ENCODE measurements at regions not wholly inside any gene's neighbourhood (a gene's known extent, or its start where the extent isn't known, plus 50 kb on each side); places are given as distances from the start of the nearest gene placed in this dataset.
A peak's percentile ranks its signal among the peaks of the same experiment; 100 is the strongest.

DNA sequence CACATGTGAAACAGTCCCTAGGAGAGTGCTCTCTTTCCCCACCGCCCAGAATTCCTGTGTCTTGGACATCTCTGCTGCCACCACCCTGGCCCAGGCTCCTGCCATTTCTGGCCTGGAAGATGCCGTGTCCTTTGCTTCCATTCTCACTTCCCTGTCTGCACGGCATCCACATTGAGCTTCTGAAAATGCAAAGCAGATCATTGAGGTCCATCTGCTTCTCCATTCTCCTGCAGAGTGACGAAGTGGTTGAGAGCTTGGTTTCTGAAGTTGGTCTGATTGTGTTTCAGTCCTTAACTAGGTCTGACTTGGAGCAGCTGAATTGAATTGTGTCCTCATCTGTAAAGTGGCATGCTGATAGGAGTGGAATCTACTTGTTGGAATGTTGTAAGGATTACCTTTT is 98.7 kb upstream of the MGAT5 start:
- SMC1A ChIA-PET (ENCODE audit: uncharacterized antibody, unreplicated experiment), result interaction anchor here (0.6 to 4.0 kb wide), 12 partner anchors 9 to 227 kb away, joined by 3 to 20 read pairs (median 4); no protein-coding TSS in a partner anchor
- BruUV-seq (replicated peaks), result no TSS peak
- peaks cover 77% of the 10 kb centered on the region for H3K79me2 ChIP-seq (ENCODE audit: control insufficient read depth, insufficient read depth, low read length)

DNA sequence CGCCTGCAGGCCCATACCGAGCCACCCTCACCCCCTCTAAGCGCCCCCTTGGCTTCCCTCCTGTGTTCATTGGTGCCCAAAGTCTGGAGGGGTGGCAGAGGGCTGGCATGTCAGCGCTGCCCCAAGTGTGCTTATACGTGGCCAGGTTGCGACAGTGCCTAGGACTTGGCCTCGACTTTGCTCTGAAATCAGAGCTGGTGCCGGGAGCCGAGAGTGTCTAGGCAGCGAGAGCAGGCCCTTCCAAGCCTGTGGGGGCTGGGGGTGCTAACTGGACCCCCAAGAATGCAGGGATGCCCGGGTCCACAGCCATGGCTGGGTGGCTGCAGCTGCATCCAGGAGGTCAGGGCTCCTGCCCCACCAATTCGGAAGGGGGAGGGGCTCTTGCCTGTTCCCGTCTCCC is 95.6 kb upstream of the MGAT5 start:
- no peak overlapping the region for H3K27ac ChIP-seq (ENCODE audit: control insufficient read depth, insufficient read depth)
- WGBS (ENCODE audit: insufficient coverage, insufficient replicate concordance, low lambda C conversion rate, missing lambda C conversion rate), result 94% methylated on average over 9 of the region's 13 CpGs
- H3K4me1 ChIP-seq (ENCODE audit: control insufficient read depth, insufficient read depth, low read length), result peaks cover 33% of the 10 kb centered on the region
- ATAC-seq, result no peak
- DNase-seq (ENCODE audit: low read depth, low spot score), result no peak
- ChIA-PET POLR2A (no interaction called here), RAD21 (ENCODE audit: unreplicated experiment) (no interaction called here), CTCF (interaction anchor here (1.0 kb wide), 1 partner anchor 252 kb away, joined by 3 read pairs; no protein-coding TSS in a partner anchor), SMC1A (ENCODE audit: uncharacterized antibody, unreplicated experiment) (interaction anchor here (4.0 kb wide), 1 partner anchor 9 kb away, joined by 20 read pairs; no protein-coding TSS in a partner anchor)
- H3K9ac ChIP-seq (ENCODE audit: control insufficient read depth, insufficient read depth, low read length), result no peak overlapping the region
- no peak for TF ChIP-seq CBX3 (IDR thresholded peaks at IDR 0.05; ENCODE audit: borderline replicate concordance, low read depth)
- TF ChIP-seq, protein P1, sequence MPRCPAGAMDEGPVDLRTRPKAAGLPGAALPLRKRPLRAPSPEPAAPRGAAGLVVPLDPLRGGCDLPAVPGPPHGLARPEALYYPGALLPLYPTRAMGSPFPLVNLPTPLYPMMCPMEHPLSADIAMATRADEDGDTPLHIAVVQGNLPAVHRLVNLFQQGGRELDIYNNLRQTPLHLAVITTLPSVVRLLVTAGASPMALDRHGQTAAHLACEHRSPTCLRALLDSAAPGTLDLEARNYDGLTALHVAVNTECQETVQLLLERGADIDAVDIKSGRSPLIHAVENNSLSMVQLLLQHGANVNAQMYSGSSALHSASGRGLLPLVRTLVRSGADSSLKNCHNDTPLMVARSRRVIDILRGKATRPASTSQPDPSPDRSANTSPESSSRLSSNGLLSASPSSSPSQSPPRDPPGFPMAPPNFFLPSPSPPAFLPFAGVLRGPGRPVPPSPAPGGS (IDR thresholded peaks at IDR 0.05; ENCODE audit: borderline replicate concordance, insufficient read depth, low read depth, low read length, poor library complexity, severe bottlenecking), result no peak
- TF ChIP-seq, protein P2, sequence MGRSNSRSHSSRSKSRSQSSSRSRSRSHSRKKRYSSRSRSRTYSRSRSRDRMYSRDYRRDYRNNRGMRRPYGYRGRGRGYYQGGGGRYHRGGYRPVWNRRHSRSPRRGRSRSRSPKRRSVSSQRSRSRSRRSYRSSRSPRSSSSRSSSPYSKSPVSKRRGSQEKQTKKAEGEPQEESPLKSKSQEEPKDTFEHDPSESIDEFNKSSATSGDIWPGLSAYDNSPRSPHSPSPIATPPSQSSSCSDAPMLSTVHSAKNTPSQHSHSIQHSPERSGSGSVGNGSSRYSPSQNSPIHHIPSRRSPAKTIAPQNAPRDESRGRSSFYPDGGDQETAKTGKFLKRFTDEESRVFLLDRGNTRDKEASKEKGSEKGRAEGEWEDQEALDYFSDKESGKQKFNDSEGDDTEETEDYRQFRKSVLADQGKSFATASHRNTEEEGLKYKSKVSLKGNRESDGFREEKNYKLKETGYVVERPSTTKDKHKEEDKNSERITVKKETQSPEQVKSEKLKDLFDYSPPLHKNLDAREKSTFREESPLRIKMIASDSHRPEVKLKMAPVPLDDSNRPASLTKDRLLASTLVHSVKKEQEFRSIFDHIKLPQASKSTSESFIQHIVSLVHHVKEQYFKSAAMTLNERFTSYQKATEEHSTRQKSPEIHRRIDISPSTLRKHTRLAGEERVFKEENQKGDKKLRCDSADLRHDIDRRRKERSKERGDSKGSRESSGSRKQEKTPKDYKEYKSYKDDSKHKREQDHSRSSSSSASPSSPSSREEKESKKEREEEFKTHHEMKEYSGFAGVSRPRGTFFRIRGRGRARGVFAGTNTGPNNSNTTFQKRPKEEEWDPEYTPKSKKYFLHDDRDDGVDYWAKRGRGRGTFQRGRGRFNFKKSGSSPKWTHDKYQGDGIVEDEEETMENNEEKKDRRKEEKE (IDR thresholded peaks at IDR 0.05), result no peak
- TF ChIP-seq, protein P3, sequence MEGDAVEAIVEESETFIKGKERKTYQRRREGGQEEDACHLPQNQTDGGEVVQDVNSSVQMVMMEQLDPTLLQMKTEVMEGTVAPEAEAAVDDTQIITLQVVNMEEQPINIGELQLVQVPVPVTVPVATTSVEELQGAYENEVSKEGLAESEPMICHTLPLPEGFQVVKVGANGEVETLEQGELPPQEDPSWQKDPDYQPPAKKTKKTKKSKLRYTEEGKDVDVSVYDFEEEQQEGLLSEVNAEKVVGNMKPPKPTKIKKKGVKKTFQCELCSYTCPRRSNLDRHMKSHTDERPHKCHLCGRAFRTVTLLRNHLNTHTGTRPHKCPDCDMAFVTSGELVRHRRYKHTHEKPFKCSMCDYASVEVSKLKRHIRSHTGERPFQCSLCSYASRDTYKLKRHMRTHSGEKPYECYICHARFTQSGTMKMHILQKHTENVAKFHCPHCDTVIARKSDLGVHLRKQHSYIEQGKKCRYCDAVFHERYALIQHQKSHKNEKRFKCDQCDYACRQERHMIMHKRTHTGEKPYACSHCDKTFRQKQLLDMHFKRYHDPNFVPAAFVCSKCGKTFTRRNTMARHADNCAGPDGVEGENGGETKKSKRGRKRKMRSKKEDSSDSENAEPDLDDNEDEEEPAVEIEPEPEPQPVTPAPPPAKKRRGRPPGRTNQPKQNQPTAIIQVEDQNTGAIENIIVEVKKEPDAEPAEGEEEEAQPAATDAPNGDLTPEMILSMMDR (IDR thresholded peaks at IDR 0.05 in 2 of 3, conservative IDR thresholded peaks at IDR 0.05 in 1 of 3; ENCODE audit: control insufficient read depth in 2 of 3, extremely low read depth in 1 of 3, insufficient read depth in 1 of 3, low read depth in 3 of 3, low read length in 3 of 3), result no peak
- no peaks in the 10 kb centered on the region for H3K9me3 ChIP-seq (replicated peaks; ENCODE audit: control insufficient read depth, insufficient read depth, low read length)
- FAIRE-seq, result no peak
- no TSS peak for BruUV-seq (replicated peaks)
- H3K27me3 ChIP-seq (replicated peaks in 1 of 2; ENCODE audit: control insufficient read depth in 2 of 2, insufficient read depth in 2 of 2, low read length in 1 of 2), result no peaks in the 10 kb centered on the region
- no peak overlapping the region for H3K4me2 ChIP-seq (ENCODE audit: control insufficient read depth, insufficient read depth)
- peaks cover 24% of the 10 kb centered on the region for H4K20me1 ChIP-seq (ENCODE audit: control insufficient read depth, insufficient read depth)
- H2AFZ ChIP-seq (ENCODE audit: control insufficient read depth, low read depth, low read length), result no peak overlapping the region
- H3K36me3 ChIP-seq (ENCODE audit: control insufficient read depth in 2 of 2, insufficient read depth in 2 of 2, low read length in 1 of 2), result peaks cover 2 to 6% of the 10 kb centered on the region in 2 experiments; a peak in 2 of 4 replicates
- intact Hi-C loops (cut with micrococcal nuclease; ENCODE audit: unreplicated experiment) (no loop called here), in situ Hi-C loops (cut with MboI) (no loop called here)
- no peak overlapping the region for H3K4me3 ChIP-seq
- peaks cover 94% of the 10 kb centered on the region for H3K79me2 ChIP-seq (ENCODE audit: control insufficient read depth, insufficient read depth, low read length)

More for the DNA sequence above, 98.7 kb upstream of the MGAT5 start:
- Histone ChIP-seq H3K36me3 (ENCODE audit: control insufficient read depth in 2 of 2, insufficient read depth in 2 of 2, low read length in 1 of 2) (peaks cover 4 to 6% of the 10 kb centered on the region in 2 experiments; a peak in 2 of 4 replicates), H3K4me3 (no peak overlapping the region), H3K9me3 (replicated peaks; ENCODE audit: control insufficient read depth, insufficient read depth, low read length) (no peaks in the 10 kb centered on the region), H3K4me2 (ENCODE audit: control insufficient read depth, insufficient read depth) (0 out of 2 replicates have a peak overlapping the region, but pooled peaks have one; percentile 14), H3K9ac (ENCODE audit: control insufficient read depth, insufficient read depth, low read length) (0 out of 2 replicates have a peak overlapping the region, but pooled peaks have one; percentile 17), H3K4me1 (ENCODE audit: control insufficient read depth, insufficient read depth, low read length) (peaks cover 29% of the 10 kb centered on the region), H3K27ac (ENCODE audit: control insufficient read depth, insufficient read depth) (no peak overlapping the region), H2AFZ (ENCODE audit: control insufficient read depth, low read depth, low read length) (no peak overlapping the region), H3K27me3 (replicated peaks in 1 of 2; ENCODE audit: control insufficient read depth in 2 of 2, insufficient read depth in 2 of 2, low read length in 1 of 2) (no peaks in the 10 kb centered on the region), H4K20me1 (ENCODE audit: control insufficient read depth, insufficient read depth) (peaks cover 12% of the 10 kb centered on the region)
- ChIA-PET RAD21 (ENCODE audit: unreplicated experiment) (interaction anchor here (0.7 to 1.5 kb wide), 3 partner anchors 35 to 37 kb away, joined by 3 read pairs; no protein-coding TSS in a partner anchor), CTCF (interaction anchor here (1.0 to 1.8 kb wide), 4 partner anchors 8 to 257 kb away, joined by 4 to 8 read pairs (median 6); no protein-coding TSS in a partner anchor), POLR2A (interaction anchor here (1.7 kb wide), 1 partner anchor 8 kb away, joined by 4 read pairs; no protein-coding TSS in a partner anchor)
- WGBS (ENCODE audit: insufficient coverage, insufficient replicate concordance, low lambda C conversion rate, missing lambda C conversion rate), result 20% methylated on average over 4 of the region's 4 CpGs
- ATAC-seq (peak; percentile 78), FAIRE-seq (peak; percentile 84), DNase-seq (ENCODE audit: low read depth, low spot score) (peak; percentile 56)
- TF ChIP-seq NR2C2 (IDR thresholded peaks at IDR 0.05; ENCODE audit: borderline replicate concordance, control insufficient read depth, insufficient read length, low read depth), result no peak
- peak; percentile 82 for TF ChIP-seq SPI1 (IDR thresholded peaks at IDR 0.05; ENCODE audit: borderline replicate concordance, insufficient read depth, low read depth, low read length)
- TF ChIP-seq CREB1 (IDR thresholded peaks at IDR 0.05; ENCODE audit: low read depth), result no peak
- TF ChIP-seq POU2F2 (IDR thresholded peaks at IDR 0.05; ENCODE audit: borderline replicate concordance, low read depth, low read length), result peak; percentile 78; the same call in 2 of the 3 replicates
- TF ChIP-seq IKZF2 (IDR thresholded peaks at IDR 0.05), result peak; percentile 16 to 50; a peak in 2 of 4 replicates
- TF ChIP-seq EED (IDR thresholded peaks at IDR 0.05; ENCODE audit: low read depth), result peak; percentile 76
- 0 out of 2 replicates have a peak, but pooled peaks have one; percentile 44 for TF ChIP-seq BCL11A (IDR thresholded peaks at IDR 0.05; ENCODE audit: low read depth, low read length)
- intact Hi-C loops (cut with micrococcal nuclease; ENCODE audit: unreplicated experiment) (no loop called here), in situ Hi-C loops (cut with MboI) (no loop called here)

Data from GM12878 (cell line).